ENCODE measurements at regions not wholly inside any gene's neighbourhood (a gene's known extent, or its start where the extent isn't known, plus 50 kb on each side); places are given as distances from the start of the nearest gene placed in this dataset.

DNA sequence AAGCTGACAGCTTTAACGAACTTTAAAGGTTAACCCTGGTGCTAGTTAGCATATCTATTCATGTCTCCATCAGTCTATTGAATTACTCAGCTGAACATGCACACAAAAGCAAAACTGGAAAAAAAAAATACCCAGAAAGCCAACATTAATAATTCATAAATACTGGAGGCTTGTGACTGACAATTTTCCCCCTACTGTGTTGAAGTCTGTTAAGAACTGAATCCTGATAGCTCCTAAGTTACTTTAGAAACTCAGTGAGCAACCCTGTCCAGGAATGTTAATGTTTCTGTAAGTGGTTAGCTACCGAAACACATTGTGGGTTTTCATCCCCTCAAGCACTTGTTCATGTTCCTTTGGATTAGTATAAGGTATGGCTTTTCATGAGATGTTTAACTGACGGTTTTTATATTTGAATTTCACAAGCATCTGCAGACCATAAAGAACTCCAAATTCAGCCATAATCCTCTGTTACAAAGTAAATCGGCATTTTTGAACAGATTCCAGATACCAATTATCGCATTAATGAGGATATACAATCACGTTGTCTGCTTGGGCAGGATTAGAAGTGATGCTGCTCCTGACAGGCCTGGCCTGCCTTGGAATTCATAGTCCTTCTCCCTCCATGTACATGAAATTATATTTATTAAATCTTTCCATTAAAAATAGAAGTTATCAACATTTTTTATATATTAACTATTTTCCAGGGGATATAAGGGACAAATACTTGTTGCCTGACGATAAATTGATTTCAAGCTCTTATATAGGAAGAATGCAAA lies 331.2 kb downstream of the TLE4 start:
- H3K4me3 ChIP-seq (replicated peaks; ENCODE audit: low read depth, low read length) = no peak overlapping the region
- TF ChIP-seq, protein P1, sequence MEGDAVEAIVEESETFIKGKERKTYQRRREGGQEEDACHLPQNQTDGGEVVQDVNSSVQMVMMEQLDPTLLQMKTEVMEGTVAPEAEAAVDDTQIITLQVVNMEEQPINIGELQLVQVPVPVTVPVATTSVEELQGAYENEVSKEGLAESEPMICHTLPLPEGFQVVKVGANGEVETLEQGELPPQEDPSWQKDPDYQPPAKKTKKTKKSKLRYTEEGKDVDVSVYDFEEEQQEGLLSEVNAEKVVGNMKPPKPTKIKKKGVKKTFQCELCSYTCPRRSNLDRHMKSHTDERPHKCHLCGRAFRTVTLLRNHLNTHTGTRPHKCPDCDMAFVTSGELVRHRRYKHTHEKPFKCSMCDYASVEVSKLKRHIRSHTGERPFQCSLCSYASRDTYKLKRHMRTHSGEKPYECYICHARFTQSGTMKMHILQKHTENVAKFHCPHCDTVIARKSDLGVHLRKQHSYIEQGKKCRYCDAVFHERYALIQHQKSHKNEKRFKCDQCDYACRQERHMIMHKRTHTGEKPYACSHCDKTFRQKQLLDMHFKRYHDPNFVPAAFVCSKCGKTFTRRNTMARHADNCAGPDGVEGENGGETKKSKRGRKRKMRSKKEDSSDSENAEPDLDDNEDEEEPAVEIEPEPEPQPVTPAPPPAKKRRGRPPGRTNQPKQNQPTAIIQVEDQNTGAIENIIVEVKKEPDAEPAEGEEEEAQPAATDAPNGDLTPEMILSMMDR (IDR thresholded peaks at IDR 0.05; ENCODE audit: low read length, missing control alignments) = no peak
- DNase-seq (ENCODE audit: low read depth) = no peak

DNA sequence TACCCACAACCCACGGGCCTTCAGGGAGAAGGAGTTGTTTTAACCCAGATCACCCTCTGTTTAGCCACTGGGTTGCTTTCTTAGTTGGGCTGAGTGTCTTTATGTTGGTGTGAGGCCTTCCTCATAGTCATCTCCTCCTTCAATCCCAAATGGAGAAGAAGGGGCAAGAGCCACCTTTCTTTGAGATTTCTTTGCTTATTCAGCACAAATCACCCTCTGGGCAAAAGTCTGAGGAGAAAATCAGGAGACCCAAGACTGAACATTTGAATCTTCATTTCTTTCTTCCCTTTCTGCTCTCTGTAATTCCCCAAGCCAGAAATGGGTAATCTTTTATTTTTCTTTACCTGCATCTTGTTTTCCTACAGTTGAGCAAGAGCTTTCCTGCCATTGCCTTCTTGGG lies 329.0 kb downstream of the TLE4 start:
- no peak for DNase-seq (ENCODE audit: low read depth)

DNA sequence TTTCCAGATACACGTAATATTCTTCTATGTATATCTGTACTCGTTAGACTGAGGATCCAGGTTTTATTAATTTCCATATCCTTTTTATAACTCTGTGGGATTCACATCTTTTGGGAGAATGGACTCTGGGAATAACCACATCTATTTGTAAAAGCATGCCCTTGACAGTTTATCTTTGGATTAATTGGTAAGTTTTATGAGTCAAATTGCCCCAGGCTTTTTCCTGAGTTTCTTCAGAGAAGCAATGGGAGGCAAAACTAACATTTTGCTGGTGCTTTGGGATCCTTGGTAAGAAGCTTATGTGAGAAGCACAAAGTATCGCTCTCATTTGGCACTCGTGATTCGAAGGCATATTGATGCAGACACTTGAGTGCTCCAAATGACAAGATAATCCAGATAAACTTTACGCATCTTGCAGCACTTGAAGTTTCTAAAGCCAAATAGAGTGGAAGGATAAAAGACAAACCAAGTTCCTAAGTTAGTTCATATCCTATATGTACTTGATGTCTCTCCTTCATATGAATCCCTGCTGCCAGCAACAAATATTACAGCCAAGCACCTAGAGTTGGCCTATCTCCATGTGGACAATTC lies 324.7 kb downstream of the TLE4 start:
- H3K4me3 ChIP-seq (replicated peaks; ENCODE audit: low read depth, low read length) = no peak overlapping the region
- TF ChIP-seq, protein P1 (IDR thresholded peaks at IDR 0.05; ENCODE audit: low read length, missing control alignments) = no peak
- no peak for DNase-seq (ENCODE audit: low read depth)

More for the DNA sequence above, 329.0 kb downstream of the TLE4 start:
- no peak overlapping the region for H3K4me3 ChIP-seq (replicated peaks; ENCODE audit: low read depth, low read length)
- TF ChIP-seq, protein P1 (IDR thresholded peaks at IDR 0.05; ENCODE audit: low read length, missing control alignments) = no peak

DNA sequence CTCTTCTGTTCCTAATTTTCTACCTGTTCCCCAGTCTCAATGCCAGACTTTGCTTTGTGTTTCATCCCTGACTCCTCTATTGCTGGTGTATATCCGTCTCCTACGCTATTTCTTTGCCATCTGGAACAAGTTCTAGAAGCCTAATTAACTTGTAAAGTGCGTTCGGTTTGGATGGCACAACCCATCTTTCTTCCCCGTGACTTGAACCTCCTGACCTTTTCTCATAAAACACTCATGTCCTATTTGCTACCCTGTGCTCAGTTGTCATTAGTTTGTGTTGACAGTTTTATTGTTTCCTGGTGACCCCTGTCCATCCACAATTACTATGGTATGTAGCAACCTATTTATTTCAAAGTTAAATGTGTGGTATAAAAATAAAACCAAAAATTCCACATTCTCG lies 323.5 kb downstream of the TLE4 start:
- no peak overlapping the region for H3K4me3 ChIP-seq (replicated peaks; ENCODE audit: low read depth, low read length)
- DNase-seq (ENCODE audit: low read depth) = no peak
- TF ChIP-seq, protein P1 (IDR thresholded peaks at IDR 0.05; ENCODE audit: low read length, missing control alignments) = no peak

DNA sequence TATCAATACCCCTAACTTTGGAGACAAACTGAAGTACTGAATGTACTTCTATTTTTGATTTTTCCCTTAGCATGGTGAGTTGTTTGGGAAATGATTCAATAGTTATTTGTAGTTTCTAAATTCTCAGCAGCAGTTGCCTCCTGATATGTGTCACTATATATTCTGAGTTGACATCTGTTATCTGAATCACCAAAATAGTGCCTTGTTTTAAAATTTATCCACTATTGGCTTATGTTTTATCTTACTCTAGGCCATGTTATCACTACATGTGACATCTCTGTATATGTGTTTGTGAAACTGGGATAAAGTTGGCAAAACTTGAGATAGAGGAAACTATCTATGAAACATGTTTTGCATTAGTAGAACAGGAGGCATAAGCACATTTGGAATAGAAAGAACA lies 317.6 kb downstream of the TLE4 start:
- TF ChIP-seq, protein P1 (IDR thresholded peaks at IDR 0.05; ENCODE audit: low read length, missing control alignments) = no peak
- H3K4me3 ChIP-seq (replicated peaks; ENCODE audit: low read depth, low read length) = no peak overlapping the region

DNA sequence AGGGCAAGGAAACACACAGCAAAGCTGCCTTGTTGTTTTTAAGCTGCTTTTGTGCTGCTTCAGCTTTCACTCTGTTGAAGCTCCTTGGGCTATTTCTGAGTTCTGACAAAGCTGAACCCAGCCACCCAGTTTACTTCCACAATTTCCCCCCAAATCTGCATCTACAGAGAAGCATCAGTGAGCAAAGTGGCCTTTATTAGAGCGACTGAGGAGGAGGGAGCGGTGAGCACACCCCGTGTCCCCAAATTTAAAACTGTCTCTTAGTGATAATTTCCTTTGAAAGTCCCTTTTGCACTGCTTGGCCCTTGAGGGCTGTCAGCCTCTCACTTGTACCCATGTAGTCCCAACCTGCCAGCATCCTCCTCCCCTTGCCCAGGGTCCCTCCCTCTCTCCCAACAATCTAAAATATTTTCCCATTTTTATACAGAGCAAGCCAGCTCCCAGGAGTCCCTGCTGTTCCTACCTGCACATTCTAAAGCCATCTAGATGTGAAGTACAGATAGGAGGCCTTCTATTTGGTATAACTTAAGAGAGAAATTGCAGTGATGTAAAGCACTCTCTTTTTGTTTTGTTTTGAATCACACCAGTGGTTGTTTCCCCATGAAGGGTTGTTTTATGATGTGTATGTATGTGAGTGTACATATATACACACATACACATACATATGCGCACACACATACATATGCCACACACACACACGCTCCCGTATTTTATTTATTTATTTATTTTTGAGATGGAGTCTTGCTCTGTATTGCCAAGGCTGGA lies 313.5 kb downstream of the TLE4 start:
- no peak for DNase-seq (ENCODE audit: low read depth)
- H3K4me3 ChIP-seq (replicated peaks; ENCODE audit: low read depth, low read length) = no peak overlapping the region
- TF ChIP-seq, protein P1 (IDR thresholded peaks at IDR 0.05; ENCODE audit: low read length, missing control alignments) = no peak

More for the DNA sequence above, 317.6 kb downstream of the TLE4 start:
- DNase-seq (ENCODE audit: low read depth) = no peak

Data from fibroblast of pulmonary artery (primary cell).